ENCODE measurements at regions not wholly inside any gene's neighbourhood (a gene's known extent, or its start where the extent isn't known, plus 50 kb on each side); places are given as distances from the start of the nearest gene placed in this dataset.

GRCh38 chr9:68609901-68610415, 69.3 kb upstream of the TMEM252 start:
- TF ChIP-seq, protein P1, sequence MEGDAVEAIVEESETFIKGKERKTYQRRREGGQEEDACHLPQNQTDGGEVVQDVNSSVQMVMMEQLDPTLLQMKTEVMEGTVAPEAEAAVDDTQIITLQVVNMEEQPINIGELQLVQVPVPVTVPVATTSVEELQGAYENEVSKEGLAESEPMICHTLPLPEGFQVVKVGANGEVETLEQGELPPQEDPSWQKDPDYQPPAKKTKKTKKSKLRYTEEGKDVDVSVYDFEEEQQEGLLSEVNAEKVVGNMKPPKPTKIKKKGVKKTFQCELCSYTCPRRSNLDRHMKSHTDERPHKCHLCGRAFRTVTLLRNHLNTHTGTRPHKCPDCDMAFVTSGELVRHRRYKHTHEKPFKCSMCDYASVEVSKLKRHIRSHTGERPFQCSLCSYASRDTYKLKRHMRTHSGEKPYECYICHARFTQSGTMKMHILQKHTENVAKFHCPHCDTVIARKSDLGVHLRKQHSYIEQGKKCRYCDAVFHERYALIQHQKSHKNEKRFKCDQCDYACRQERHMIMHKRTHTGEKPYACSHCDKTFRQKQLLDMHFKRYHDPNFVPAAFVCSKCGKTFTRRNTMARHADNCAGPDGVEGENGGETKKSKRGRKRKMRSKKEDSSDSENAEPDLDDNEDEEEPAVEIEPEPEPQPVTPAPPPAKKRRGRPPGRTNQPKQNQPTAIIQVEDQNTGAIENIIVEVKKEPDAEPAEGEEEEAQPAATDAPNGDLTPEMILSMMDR (IDR thresholded peaks at IDR 0.05), result no peak
- no peak for TF ChIP-seq POLR2A (IDR thresholded peaks at IDR 0.05)
